ENCODE measurements at regions not wholly inside any gene's neighbourhood (a gene's known extent, or its start where the extent isn't known, plus 50 kb on each side); places are given as distances from the start of the nearest gene placed in this dataset.

GRCh38 chr13:44106266-44107152 lies 226.8 kb downstream of the LACC1 start:
- Mint-ChIP-seq H3K27me3 (ENCODE audit: insufficient read depth, low read depth, poor library complexity) (peaks cover 3% of the 10 kb centered on the region), H3K27ac (no peak overlapping the region), H3K36me3 (ENCODE audit: low read depth) (peaks cover 3% of the 10 kb centered on the region; the same call in 1 of the 3 replicates), H3K4me1 (peaks cover 6% of the 10 kb centered on the region; the same call in 2 of the 3 replicates), H3K4me3 (no peak overlapping the region), H3K9me3 (peaks cover 10% of the 10 kb centered on the region)
- H3K27me3 ChIP-seq (ENCODE audit: insufficient read depth): no peaks in the 10 kb centered on the region
- 0 out of 2 replicates have a peak, but pooled peaks cover under 1% of the 10 kb centered on the region for H3K36me3 ChIP-seq (ENCODE audit: insufficient read depth)
- no peaks in the 10 kb centered on the region for H4K20me1 ChIP-seq (replicated peaks; ENCODE audit: insufficient read depth)
- H3K9me2 ChIP-seq (ENCODE audit: insufficient read depth): peaks cover 13% of the 10 kb centered on the region; the same call in 1 of the 2 replicates
- H3K27ac ChIP-seq (ENCODE audit: low read depth): no peak overlapping the region
- ATAC-seq: no peak
- DNase-seq (ENCODE audit: low spot score): no peak
- no peak for TF ChIP-seq ZNF462 (CRISPR knock-in tag; IDR thresholded peaks at IDR 0.05)
- no peak for TF ChIP-seq EZH2 (IDR thresholded peaks at IDR 0.05; ENCODE audit: low read depth, unreplicated experiment)
- TF ChIP-seq POLR2AphosphoS5 (IDR thresholded peaks at IDR 0.05; ENCODE audit: low read depth): no peak
- no peak for TF ChIP-seq ETS1 (IDR thresholded peaks at IDR 0.05)
- no peak for TF ChIP-seq REST (IDR thresholded peaks at IDR 0.05; ENCODE audit: unreplicated experiment)
- TF ChIP-seq NANOG (IDR thresholded peaks at IDR 0.05; ENCODE audit: borderline replicate concordance): no peak
- TF ChIP-seq EZH2phosphoT487 (IDR thresholded peaks at IDR 0.05; ENCODE audit: unreplicated experiment): no peak
- no peak for TF ChIP-seq ZNF114 (CRISPR knock-in tag; IDR thresholded peaks at IDR 0.05)
- TF ChIP-seq, protein P1, sequence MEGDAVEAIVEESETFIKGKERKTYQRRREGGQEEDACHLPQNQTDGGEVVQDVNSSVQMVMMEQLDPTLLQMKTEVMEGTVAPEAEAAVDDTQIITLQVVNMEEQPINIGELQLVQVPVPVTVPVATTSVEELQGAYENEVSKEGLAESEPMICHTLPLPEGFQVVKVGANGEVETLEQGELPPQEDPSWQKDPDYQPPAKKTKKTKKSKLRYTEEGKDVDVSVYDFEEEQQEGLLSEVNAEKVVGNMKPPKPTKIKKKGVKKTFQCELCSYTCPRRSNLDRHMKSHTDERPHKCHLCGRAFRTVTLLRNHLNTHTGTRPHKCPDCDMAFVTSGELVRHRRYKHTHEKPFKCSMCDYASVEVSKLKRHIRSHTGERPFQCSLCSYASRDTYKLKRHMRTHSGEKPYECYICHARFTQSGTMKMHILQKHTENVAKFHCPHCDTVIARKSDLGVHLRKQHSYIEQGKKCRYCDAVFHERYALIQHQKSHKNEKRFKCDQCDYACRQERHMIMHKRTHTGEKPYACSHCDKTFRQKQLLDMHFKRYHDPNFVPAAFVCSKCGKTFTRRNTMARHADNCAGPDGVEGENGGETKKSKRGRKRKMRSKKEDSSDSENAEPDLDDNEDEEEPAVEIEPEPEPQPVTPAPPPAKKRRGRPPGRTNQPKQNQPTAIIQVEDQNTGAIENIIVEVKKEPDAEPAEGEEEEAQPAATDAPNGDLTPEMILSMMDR (conservative IDR thresholded peaks at IDR 0.05; ENCODE audit: low read depth in 2 of 2): no peak
- no peak for TF ChIP-seq JUNB (IDR thresholded peaks at IDR 0.05; ENCODE audit: unreplicated experiment)
- no peak for TF ChIP-seq CREB1 (CRISPR knock-in tag; IDR thresholded peaks at IDR 0.05; ENCODE audit: low read depth)
- no peak for TF ChIP-seq ZNF331 (CRISPR knock-in tag; IDR thresholded peaks at IDR 0.05; ENCODE audit: low read depth)
- no peak for TF ChIP-seq STAT1 (IDR thresholded peaks at IDR 0.05; ENCODE audit: unreplicated experiment)
- H3K4me1 ChIP-seq (ENCODE audit: insufficient read depth): no peaks in the 10 kb centered on the region
- no peak overlapping the region for H3K4me3 ChIP-seq
- no peak overlapping the region for H3K4me2 ChIP-seq
- no peak overlapping the region for H2AFZ ChIP-seq
- H3K79me2 ChIP-seq (replicated peaks; ENCODE audit: insufficient read depth): no peaks in the 10 kb centered on the region
- no peaks in the 10 kb centered on the region for H3F3A ChIP-seq (replicated peaks; ENCODE audit: low read depth)
